Stimulated activated CD4-positive, alpha-beta T cell treated with anti-CD3 and anti-CD28 coated beads, TNF-alpha, amount 100 ng/mL, for 48 hours (primary cell): ENCODE measurements at regions not wholly inside any gene's neighbourhood (a gene's known extent, or its start where the extent isn't known, plus 50 kb on each side); places are given as distances from the start of the nearest gene placed in this dataset.

Experiments used
- DNase-seq, 3 donors: peaks; one replicate each; pipeline ENCODE4 v3.0.0-alpha.2; 2020; ENCODE audit warnings: low read depth in 3 of 3

DNA sequence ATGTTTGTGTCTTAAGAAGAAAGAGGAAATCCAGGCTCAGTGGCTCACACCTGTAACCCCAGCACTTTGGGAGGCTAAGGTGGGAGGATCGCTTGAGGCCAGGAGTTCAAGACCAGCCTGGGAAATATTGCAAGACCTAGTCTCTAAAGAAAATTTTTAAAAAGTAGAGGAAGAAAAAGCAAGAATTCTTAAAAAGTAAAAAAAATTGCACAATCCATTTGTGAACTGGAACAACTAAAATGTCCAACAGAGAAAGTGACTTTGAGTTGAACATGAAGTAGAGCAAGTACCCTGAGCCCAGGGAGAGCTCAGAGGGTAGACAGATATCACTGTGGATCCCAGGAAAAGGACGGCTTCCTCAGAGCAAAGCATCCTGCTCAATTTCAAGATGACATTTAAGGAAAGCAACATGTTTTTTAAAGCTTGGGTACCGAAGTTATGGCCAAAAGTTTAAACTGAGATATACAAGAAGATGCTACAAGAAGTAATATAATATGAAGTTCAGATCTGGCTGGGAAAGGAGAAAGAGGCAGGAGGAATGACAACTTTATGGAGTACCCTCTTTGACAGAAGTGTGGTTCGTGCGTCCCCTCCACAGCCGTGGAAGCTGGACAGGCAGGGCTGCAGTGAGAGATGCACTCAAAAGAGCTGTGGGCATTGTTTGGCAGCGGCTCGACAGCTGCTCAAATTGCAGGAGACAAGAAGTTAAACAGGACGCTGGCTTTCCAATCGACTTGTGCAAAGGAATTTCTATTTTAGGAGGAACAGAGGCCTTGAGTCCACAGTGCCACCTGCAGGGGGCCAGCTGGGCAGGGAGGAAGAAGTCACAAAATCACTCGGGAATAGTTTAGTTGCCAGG lies 201.3 kb downstream of the JCAD start:
- no peak for DNase-seq

DNA sequence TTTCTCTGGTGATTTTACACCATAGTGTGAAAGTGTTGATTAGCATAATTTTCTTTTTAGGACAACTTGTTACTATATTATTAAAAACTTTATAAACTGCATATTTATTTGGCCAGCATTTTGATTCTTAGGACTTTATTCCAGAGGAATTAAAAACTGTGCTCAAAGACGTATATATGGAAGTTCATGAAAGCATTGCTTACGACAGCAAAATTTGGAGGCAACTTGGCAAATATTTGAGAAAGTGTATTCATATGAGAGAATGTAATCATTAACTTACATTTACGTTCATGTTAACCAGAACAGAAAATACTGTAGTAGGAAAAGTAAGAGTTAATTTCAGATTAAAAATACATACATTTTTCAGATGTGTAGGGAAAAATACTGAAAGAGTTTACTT lies 203.1 kb downstream of the JCAD start:
- DNase-seq = no peak

DNA sequence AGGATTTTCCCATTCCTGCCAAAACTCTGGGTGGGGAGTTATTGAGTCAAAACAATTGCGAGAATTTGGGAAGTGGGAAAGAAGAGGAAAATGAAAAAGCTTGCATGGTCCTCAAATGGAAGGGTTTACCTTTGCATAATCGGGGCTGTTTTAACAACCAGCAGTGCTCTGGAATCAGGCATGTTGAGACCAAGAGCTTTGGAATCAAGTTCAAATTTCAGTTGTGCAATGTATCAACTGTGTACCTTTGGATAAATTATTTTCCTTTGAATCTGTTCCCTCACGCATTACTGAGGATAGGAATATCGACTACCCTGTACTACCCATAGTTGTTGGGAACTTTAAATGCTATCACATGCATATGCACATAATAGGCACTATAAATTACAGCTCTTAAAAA lies 205.5 kb downstream of the JCAD start:
- no peak for DNase-seq

DNA sequence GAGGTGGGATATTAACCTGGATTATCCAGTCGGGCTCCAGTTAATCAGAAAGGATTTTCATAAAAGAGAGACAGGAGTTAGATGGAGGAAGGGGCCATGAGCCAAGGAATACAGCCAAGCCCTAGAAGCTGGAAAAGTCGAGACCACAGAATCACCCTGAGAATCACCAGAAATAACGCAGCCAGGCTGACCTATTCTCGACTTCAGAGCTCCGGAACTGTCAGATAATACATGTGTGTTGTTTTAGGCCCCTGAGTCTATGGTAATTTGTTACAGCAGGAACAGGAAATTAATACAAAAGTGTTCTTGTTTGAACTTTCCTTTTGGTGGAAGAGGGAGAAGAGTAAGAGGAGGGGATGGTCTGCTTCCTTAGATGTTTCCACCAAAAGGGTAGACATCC lies 208.1 kb downstream of the JCAD start:
- DNase-seq = no peak

DNA sequence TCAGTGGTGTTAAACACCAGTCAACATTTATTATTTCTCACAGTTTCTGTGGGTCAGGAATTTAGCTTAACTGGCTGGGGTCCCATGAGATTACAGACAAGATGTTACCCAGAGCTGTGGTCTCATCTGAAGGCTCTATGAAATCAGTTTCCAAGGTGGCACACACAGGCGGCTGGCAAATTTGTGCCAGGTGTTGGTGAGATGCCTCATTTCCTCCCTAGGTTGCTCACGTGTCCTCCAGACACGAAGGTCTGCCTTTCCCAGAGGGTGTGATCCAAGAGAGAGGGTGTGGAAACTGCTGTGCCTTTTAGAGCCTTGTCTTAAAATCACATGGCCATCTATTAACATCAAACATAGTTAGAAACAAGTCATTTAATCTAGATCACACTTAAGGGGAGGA lies 209.0 kb downstream of the JCAD start:
- no peak for DNase-seq

DNA sequence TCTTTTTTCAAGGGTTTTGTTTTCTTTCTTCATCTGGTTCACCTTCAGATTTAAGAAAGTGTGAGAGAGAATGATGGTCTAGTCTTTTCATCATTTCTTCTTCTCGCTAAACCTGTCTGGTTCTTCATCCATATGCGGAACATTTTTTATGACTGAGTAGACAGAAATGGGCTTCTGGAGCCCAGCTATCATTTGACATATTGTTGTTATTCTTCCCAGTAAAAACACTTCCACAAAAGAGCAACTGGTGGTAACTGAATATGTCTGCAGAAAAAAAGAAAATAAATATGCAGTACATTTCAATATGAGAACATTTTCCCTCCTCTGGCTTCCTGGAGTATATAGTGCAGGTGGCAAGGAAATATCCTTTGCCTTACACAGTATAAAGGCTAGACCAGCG lies 209.5 kb downstream of the JCAD start:
- no peak for DNase-seq

DNA sequence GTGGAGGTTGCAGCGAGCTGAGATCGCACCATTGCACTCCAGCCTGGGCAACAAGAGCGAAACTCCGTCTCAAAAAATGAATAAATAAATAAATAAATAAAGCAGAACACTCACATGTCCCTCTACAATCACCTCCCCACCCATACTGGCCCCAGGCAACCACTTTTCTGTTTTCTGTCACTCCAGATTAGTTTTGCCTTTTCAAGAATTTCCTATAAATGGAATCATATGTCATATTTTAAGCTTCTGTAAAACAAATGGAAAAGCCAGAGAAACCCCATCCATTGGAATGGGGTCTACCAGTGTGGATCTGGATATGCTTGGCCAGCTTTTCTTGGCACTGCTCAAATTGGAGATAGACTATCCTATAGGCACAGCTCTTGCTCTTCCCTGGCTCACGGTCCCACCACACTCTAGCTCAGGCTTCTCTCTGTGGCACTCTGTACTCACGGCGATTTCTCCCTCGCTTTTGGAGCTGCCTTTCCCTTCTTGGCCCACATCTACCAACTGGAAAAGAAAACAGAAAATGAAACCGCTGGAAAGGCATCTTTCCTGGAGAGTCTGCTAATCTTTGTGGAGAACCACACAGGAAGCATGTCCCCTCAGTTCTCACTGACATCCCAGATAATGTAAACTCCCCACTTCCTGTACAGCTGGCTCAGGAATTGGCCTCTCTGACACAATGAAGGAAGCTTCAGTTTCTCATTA lies 210.1 kb downstream of the JCAD start:
- DNase-seq = no peak

DNA sequence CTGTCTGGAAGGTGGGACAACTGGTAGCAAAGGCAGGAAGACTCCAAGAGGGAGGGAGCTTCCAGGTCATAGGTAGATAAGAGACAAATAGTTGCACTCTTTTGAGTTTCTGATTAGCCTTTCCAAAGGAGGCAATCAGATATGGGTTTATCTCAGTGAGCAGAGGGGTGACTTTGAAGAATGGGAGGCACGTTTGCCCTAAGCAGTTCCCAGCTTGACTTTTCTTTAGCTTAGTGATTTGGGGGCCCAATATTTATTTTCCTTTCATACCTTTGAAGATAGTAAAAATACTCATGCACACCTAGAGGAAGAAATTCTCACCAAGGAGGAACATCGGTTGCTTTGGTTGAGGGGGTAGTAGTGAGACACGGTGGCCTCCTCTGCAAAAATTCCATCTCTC lies 212.1 kb upstream of the SVIL start:
- DNase-seq = no peak

DNA sequence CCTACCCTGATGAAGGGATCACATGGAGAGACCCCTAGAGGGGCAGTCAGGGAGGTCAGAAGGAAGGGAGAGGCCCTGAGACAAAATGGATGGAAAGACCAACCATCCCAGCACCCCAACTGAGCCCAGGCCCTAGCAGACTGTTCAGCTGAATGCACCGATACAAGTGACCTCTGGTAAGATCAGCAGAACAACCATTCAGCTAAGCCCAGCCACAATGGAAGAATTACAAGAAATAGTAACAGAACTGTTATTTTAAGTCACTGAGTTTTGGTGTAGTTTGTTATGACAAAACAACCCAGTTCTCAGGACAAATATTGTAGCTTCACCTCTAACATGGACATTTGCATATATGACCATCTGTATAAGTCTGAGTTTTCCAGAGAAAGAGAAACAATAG lies 210.4 kb upstream of the SVIL start:
- no peak for DNase-seq

DNA sequence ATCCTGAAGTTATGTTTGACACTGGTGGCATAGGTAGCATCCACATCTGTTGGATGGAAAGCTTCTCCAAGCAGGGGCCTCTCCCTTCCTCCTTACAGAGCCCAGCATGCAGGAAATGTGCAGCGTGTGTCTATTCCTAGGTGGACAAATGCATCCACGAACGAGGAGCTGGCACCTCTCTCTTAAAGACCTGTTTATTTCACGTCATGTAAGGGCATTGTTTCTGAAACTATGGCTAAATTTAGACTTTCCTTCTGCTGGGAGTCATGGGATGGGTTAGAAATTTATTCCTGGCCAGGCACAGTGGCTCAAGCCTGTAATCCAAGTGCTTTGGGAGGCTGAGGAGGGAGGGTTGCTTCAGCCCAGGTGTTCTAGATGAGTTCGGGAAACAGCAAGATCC lies 208.4 kb upstream of the SVIL start:
- no peak for DNase-seq

DNA sequence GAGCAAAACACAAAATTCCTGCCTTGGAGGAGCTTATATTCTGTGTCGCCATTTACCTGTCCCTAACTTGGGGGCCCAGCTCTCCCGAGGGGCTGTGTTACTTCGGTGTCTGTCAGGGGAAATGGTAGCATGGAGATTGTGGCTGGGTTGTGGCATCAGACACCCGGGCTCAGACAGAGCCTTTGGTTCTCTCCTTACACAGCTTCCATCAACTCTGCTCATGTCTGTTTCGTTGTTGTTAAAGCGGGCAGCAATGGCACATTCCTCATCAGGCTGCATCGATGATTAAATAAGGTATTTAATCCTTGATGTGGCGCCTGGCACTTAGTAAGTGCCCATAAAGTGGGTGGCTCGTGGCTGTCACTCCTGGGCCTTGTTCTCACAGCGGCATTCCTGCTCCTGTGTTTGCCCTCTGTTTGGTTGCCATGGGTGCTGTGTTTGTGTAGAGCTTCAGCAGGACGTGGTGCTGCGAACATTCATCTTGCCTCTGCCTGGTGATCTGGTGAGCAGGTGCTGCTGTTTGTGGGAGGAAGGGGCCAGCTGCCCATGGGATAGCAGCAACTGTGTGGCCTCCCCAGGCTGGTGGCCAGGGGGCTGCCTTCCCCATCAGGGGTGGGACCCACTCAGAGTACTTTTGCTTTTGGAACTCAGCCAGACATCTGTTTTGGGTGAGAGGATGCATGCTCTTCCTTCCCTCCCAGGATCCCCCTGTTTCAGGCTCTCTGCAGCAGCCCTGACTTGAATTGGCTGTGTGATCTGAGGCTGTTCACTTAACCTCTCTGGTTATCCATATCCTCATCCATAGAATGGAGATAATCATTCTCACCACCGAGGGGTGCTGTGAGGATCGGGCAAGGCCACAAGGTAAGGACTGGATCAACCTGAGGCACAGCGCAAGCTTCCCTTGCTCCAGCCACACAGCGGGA lies 207.2 kb upstream of the SVIL start:
- no peak for DNase-seq

DNA sequence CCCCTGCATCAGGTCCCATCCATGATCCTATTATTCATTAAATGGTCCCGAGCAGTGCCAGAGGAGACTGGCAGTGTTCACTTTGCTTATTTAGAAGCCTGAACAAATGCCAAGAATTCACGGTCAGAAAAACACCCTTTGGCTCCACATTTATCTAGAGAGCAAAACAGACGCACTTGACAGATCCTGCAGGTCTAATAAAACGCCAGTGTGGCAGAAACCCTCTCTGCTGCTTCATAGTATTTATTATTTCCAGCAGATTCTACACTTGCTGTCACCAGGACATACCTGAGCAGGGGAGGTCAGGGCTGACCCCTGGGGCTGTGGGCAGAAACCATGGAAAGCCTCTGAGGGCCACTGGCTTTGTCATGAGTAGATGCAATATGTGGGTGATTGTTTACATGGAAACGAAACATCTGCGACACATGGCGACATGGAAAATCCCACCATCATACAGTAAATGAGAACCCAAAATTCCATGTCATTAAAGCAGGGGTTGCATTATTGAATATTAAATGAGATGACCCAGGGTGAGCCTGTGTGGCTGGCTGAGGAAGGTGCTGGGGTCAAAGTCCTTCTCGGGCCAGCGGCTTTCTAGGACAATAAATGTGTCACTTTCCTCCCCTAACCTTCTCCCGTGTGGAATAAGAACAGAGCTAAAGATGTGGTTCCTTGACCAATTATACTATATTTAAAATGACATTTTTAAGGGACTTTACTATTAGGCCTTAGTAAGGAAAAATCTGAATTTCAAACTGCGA lies 205.9 kb upstream of the SVIL start:
- DNase-seq = no peak

DNA sequence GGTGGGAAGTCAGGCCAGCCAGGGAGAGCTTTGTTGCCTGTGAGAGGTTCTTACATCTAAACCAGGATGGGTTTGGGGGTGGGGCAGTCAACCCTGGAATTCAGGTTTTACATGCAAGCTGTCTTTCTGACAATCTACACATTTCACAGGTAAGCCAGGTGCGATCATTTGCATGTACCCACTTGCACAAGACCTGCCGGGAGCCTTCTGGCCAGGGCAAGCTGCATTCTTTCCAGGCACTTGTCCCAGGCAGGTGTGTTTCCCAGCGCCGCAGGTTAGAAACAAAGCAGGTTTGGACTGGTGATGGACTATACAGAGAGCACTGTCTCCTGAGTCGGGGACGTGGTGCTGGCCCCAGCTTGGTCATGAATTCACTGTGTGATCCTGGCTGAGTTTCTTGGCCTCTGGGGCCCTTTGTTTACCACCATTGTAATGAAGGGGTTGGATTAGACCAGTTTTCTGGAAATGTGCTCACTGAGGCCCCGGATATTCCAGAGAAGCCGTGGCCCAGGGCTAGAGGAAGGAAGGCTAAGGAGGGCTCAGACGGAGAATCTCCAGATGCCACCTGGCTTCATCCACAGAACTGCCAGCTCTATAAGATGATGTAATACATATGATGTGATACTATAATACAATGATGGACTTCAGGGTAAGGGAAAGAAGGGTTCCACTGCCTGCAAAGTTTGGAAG lies 205.2 kb upstream of the SVIL start:
- DNase-seq = no peak

DNA sequence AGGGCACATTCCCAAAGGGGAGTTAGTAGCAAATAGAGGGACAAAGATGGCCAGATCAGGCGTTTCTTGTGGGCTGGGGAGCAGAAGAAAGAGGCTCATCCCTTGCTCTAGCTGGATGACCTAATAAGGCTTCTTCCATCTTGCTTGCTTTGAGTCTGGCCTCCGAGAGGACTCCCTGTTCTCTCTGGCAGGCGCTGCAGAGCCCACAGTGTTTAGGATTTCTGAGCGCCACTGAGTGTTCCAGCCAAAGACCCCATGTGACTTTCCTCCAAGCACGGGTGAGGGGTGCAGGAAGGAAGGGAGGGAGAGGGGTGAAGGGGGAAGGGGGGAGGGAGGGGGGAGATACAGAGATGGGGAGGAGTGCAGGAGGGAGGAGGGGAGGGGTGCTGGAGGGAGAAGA lies 203.8 kb upstream of the SVIL start:
- no peak for DNase-seq

DNA sequence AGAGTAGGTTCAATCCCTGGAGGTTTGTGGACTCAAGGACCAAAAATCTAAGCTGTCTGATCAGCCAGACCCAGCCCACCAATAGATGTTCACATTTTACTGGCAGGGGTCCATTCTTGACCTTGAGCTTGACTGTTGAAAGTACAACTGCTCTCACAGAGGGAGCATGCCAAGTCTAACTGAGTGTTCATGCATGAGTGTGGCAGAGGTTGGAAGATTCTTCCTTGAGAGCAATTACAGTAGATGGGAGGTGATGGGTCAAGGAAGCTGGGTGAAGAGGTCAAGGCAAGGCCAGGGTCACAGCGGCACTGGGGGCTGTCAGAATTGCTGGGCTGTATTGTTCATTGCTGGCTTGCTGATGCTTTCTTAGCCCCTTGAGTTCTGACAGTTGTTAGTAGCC lies 202.8 kb upstream of the SVIL start:
- DNase-seq = no peak

DNA sequence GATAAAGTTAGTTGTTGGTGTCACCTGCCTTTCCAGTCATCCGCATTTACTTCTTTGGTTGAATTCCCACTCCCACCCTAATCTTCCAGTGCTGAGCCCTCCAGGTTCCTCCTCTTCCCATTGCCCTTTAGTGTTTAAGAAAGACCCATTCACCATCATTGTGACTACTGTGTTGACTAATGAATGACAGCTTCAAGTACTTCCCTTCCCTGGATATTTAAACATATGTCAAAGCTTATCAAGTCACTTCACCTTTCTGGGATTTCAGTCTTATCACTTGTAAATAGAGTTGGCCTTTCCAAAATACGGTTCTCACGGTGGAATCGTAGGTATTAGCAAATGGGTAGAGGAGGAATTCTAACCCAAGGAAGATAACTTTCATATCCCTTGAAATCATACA lies 201.6 kb upstream of the SVIL start:
- DNase-seq = no peak

DNA sequence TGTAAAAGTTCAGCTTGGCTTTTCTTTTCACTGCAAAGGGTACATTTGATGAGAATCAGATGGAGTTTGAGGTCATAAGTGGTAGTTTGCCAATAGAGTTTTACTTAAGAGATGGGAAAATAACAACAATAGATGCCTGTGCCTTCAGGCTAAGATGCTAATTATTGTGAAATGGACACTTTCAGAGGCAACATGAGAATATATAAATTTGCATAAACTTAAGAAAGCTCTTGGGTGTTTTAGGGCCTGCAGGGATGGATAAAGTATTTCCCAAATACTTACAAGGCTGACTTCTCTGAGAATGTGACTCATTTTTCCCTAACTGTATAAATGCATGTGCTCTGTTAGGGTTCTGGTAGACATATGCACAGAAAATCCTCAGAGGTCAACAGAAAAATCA lies 200.3 kb upstream of the SVIL start:
- DNase-seq = no peak

DNA sequence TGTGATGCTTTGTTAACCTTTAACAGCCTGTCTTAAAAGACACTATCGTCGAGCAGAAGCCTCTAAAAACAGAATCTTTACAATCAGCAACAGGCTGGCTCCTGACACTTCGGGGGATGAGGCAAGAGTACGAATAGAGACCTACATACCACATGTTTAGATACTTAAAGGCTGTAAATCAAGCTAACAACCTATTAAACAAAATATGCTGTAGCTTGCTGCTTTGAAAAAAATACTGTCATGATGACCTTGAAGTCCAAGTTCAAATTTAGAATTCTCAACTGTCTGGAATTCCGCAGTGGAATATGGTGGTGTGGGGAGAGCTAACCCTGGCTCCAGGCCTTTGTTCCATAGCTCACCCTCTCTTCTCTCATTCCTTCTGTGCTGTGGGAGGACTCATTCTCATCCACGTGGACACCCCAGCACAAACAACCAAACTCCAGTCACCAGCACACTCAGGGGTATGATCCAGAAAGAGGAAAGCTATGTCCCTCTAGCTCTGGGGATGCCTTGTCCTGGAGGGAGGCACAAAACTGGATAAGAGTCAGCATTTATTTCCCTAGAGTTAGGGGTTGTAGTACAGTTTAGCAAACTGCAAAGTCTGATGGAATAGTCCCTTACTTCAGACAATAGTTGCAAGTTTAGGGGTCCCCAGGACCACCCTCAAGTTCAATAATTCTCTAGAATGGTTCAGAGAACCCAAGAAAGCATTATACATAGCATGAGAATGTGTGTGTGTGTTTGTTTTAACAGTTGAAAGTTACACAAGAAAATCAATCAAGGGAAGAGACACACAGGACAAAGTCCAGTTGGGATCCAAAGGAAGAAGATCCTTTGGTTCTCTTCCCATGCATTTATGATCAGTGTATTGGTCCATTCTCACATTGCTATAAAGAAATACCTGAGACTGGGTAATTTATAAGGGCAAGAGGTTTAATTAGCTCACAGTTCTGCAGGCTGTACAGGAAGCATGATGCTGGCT lies 196.1 kb upstream of the SVIL start:
- no peak for DNase-seq

DNA sequence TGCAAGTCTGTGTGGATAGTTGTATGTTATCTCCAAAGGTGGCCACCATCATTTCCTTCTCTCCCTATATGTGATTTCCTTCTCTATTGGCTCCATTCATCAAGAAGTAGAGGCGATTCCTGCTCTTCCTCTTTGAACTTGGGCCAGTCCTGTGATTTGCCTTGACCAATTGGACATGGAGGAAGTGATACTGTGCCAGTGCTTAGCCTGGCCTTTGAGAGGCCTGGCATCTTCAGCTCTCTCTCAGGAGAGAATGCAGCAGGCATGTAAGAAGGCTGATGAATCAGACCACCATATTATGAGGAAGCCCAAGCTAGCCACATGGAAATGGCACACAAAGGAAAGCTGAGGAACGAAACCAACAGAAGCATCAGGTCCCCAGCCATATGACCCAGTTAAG lies 195.0 kb upstream of the SVIL start:
- DNase-seq = no peak

DNA sequence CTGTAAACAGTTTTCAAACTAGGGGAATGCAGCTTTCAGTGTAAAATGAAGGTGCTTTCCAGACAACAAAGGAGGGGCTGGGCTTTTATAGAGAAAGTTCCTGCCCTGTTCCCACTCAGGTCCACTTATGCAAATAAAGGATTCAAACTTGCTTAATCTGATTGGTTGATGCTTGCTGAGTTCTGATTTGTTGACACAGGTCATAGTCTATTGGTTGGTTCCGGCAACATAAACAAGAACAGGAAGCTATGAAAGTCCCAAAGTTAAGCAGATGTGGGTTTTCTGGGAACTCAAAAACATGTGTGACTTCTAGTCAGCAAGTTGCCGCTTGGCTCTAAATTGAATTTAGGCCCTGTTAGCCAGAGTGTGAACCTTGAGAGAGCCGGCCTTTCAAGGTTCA lies 194.2 kb upstream of the SVIL start:
- DNase-seq = no peak
